GM12801 (cell line): ENCODE measurements at regions not wholly inside any gene's neighbourhood (a gene's known extent, or its start where the extent isn't known, plus 50 kb on each side); places are given as distances from the start of the nearest gene placed in this dataset.

Source experiments
- TF ChIP-seq, protein P1 (sequence below): IDR thresholded peaks from one replicate; pipeline ENCODE4 v1.5.1; 2011; ENCODE audit warnings: control low read depth; ENCODE audit not compliant: insufficient read length; ENCODE audit errors: extremely low read depth

DNA sequence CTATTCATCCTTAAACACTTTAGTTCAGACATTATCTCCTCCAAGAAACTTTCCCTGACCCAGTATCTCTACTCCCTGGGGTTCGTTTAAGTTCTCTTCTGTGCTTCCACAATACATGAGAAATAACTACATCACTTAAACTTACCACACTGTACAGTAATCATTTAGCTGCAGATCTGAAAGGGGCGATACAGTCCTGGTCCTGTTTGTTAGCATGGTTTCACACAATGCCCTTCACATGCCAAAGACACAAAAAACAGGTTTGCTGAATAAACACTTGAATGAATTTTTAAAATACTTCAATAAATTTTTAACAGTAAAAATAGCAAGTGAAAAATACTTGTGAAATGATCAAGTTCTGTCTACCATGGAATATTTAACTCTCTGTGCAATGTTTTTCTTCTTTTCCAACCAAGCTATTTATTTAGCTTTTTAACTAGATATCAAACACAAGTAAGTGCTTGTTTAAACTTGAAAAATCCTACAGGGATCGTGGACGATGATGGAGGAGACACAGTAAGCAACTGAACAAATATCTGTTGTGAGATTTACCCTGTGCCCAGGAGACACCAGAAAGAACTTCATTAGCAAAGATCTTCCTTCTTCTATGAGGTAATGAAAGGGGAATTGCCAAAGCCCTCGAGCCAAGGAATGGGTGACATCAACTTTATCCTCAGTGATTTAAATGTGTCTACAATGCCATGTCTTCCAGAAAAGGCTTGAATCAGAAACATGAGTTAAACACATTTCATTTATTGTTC, 255.6 kb upstream of the GRIP1 start:
- TF ChIP-seq, protein P1, sequence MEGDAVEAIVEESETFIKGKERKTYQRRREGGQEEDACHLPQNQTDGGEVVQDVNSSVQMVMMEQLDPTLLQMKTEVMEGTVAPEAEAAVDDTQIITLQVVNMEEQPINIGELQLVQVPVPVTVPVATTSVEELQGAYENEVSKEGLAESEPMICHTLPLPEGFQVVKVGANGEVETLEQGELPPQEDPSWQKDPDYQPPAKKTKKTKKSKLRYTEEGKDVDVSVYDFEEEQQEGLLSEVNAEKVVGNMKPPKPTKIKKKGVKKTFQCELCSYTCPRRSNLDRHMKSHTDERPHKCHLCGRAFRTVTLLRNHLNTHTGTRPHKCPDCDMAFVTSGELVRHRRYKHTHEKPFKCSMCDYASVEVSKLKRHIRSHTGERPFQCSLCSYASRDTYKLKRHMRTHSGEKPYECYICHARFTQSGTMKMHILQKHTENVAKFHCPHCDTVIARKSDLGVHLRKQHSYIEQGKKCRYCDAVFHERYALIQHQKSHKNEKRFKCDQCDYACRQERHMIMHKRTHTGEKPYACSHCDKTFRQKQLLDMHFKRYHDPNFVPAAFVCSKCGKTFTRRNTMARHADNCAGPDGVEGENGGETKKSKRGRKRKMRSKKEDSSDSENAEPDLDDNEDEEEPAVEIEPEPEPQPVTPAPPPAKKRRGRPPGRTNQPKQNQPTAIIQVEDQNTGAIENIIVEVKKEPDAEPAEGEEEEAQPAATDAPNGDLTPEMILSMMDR, result no peak

DNA sequence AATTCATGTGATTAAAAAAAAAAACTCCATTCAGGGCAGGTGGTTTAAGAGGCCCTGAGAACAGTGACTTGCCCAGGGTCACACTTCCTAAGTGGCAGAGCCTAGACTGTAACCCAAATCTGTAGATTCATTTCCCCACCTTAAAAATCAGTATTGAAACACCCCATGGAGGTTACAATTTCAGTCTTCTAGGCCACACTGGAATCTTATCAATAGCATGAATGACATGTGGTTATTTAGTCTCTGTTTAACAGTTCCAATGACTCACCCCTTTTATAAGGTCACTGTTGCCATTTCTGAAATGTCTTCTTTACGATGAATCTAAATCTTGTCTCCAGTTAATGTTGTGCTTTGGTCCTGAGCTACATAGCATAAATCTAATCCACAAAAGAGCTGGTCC, 262.3 kb upstream of the GRIP1 start:
- TF ChIP-seq, protein P1, result no peak

DNA sequence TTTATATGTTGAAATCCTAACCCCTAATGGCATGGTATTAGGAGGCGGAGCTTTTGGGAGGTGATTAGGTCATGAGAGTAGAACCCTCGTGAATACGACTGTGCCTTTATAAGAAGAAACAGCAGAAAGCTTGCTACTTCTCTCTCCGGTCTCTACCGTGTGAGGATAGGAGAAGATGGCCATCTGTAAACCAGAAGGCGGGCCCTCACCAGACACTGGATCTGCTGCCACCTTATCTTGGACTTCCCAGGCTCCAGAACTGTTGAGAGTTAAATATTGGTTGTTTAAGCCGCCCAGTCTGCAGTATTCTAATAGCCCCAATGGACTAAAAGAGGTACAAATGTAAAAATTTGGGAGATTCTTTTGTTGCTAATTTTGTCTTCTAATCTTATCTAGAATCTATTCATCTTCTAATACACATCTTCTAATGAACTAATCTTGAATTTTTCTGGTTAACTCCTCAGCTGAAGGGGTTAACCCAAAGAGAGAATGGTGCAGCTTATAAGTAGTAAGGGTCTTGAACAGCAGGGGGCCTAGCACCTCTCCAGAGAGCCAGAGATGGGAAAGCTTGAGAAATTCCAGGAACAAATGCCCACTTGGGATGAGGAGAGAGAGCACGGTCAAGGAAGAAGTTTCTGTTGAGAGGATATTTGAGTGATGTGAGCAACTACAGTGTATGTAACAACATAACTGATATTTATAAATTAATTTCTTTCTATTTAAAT, 264.0 kb upstream of the GRIP1 start:
- TF ChIP-seq, protein P1, result no peak

DNA sequence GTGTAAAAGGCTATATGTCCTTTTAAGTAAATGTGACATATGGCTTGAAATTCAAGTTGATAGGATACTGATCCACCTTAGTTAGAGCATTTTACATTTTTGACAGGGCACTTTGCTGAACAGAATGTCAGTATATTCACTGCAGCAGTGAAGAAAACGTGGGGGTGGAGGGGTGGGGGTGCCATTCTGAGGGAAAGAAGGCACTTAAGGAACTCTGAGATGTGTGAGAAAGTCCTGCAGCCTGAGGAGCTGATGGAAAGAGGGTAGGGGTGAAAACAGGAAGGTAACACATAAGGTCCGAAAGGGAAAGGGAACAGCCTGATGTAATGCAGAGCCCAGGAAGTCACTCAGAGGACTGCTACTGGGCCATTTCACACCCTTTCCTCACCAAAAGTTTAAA, 265.5 kb upstream of the GRIP1 start:
- TF ChIP-seq, protein P1, result no peak

DNA sequence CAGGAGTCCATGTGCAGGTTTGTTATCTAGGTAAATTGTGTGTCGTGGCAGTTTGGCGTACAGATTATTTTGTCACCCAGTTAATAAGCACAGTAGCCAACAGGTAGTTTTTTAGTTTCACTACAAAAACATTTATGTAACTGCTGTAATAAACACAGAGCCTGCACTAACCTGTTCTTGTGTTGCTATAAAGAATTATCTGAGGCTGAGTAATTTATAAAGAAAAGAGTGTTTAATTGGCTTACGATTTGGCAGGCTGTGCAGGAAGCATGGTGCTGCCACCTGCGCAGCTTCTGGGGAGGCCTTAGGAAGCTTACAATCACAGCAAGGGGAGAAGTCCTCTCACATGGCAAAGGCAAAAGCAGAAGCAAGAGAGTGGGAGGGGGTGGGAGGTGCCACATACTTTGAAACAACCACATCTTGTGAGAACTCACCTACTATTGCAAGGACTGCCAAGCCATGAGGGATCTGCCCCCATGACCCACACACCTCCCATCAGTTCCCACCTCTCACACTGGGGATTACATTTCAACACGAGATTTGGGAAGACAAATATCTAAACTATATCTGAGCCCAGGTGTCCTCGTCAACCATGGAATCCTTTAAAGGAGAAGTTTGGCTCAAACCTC, 266.4 kb upstream of the GRIP1 start:
- TF ChIP-seq, protein P1, result no peak

DNA sequence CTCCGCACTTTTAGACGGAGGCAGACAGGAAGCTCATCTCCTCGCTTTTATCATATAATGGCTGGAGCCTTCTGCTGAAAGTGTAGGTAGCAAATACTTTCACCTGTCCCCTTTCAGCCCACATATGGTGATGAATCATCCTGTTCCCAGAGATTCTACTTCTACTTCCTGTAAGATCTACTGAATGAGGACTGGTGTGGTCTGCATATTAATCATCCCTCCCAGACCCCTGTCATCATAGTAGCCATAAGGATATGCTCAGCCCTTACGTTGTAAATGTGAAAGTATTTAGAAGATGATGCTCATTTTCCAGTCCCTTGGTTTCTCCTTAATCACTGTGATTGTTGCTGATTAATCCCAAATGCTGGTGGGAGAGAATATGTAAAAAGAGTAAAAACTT, 268.2 kb upstream of the GRIP1 start:
- TF ChIP-seq, protein P1, result no peak

DNA sequence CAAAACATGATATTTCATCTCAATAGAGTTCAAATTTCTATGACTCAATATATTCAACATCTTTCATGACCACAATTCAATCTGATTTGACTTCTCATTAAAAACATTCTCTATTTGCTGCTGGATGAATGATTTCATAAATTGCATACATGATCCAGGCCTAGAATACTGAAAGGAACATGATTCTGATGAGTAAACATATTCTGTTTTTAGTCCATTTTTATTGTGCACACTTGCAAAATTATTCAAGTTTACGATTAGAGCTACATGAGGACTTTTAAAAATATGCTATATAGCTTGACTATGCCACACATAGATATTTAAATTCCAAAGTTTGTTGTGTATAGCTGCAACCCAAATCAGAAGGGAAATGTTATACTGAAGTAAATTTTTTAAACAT, 273.8 kb upstream of the GRIP1 start:
- TF ChIP-seq, protein P1, result no peak
